ENCODE measurements at regions not wholly inside any gene's neighbourhood (a gene's known extent, or its start where the extent isn't known, plus 50 kb on each side); places are given as distances from the start of the nearest gene placed in this dataset.

DNA sequence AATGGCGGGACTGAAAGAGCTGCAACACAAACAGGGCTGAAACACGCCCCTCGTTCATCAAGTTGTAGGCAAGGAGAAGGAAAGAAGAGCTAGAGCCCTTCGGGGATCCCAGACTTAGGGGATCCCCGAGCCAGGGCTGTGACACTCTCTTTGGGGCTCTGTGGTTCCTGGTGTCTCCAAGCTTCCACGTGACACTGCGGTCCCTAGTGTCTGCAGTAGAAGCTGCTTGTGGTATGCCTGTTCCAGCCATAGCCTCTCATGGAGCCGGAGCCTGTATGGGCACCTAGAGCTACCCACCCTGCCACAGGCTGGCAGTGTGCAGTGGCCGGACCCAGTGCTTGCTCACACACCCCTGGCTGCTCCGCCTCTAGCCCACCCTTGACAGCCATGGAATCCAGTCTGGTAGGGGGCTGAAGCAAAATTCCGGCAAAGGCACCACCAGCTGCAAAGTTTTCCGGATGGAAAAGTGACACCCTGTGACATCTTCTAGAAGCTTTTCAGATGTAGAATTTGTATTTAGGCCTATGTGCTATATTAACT, 1439.6 kb upstream of the ACO1 start:
- TF ChIP-seq, protein P1, sequence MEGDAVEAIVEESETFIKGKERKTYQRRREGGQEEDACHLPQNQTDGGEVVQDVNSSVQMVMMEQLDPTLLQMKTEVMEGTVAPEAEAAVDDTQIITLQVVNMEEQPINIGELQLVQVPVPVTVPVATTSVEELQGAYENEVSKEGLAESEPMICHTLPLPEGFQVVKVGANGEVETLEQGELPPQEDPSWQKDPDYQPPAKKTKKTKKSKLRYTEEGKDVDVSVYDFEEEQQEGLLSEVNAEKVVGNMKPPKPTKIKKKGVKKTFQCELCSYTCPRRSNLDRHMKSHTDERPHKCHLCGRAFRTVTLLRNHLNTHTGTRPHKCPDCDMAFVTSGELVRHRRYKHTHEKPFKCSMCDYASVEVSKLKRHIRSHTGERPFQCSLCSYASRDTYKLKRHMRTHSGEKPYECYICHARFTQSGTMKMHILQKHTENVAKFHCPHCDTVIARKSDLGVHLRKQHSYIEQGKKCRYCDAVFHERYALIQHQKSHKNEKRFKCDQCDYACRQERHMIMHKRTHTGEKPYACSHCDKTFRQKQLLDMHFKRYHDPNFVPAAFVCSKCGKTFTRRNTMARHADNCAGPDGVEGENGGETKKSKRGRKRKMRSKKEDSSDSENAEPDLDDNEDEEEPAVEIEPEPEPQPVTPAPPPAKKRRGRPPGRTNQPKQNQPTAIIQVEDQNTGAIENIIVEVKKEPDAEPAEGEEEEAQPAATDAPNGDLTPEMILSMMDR (IDR thresholded peaks at IDR 0.05) = no peak
- TF ChIP-seq POLR2A (IDR thresholded peaks at IDR 0.05) = no peak
